IMR-90 (cell line): ENCODE measurements at regions not wholly inside any gene's neighbourhood (a gene's known extent, or its start where the extent isn't known, plus 50 kb on each side); places are given as distances from the start of the nearest gene placed in this dataset.

Source experiments
- BHLHE40 ChIP-seq: fragments of 150-350 bp; IDR thresholded peaks from 2 replicates; pipeline ENCODE4 v1.6.1; 2016; ENCODE audit warnings: mild to moderate bottlenecking, low read depth, low read length
- CEBPB ChIP-seq: IDR thresholded peaks from 2 replicates; pipeline ENCODE4 v1.6.1; 2012; ENCODE audit warnings: low read depth, low read length, improper control_type of control experiment
- CHD1 ChIP-seq: IDR thresholded peaks from 2 replicates; pipeline ENCODE4 v1.6.1; 2012; ENCODE audit warnings: low read depth, low read length, improper control_type of control experiment
- CTCF ChIP-seq: conservative IDR thresholded peaks from 2 replicates; pipeline ENCODE4 v1.5.1; 2012; ENCODE audit warnings: mild to moderate bottlenecking, low read depth, low read length, improper control_type of control experiment
- ELK1 ChIP-seq: fragments of 150-350 bp; IDR thresholded peaks from 2 replicates; pipeline ENCODE4 v1.6.1; 2016; ENCODE audit warnings: low read depth, mild to moderate bottlenecking, low read length, moderate library complexity, borderline replicate concordance
- MAFK ChIP-seq: IDR thresholded peaks from 2 replicates; pipeline ENCODE4 v1.6.1; 2012; ENCODE audit warnings: low read depth, low read length, improper control_type of control experiment
- MAZ ChIP-seq: IDR thresholded peaks from 2 replicates; pipeline ENCODE4 v1.6.1; 2012; ENCODE audit warnings: low read depth, mild to moderate bottlenecking, low read length, improper control_type of control experiment, moderate library complexity, borderline replicate concordance
- MXI1 ChIP-seq: IDR thresholded peaks from 2 replicates; pipeline ENCODE4 v1.6.1; 2012; ENCODE audit warnings: low read depth, mild to moderate bottlenecking, low read length, moderate library complexity, borderline replicate concordance
- NFE2L2 ChIP-seq: fragments of 150-350 bp; IDR thresholded peaks from 2 replicates; pipeline ENCODE4 v1.6.1; 2016; ENCODE audit warnings: low read depth, mild to moderate bottlenecking, low read length
- POLR2A ChIP-seq: IDR thresholded peaks from 2 replicates; pipeline ENCODE4 v1.6.1; 2012; ENCODE audit warnings: mild to moderate bottlenecking, low read depth, low read length
- RAD21 ChIP-seq: IDR thresholded peaks from 2 replicates; pipeline ENCODE4 v1.6.1; 2012; ENCODE audit warnings: low read length, improper control_type of control experiment
- RCOR1 ChIP-seq: IDR thresholded peaks from 2 replicates; pipeline ENCODE4 v1.6.1; 2012; ENCODE audit warnings: mild to moderate bottlenecking, low read length, improper control_type of control experiment; ENCODE audit not compliant: insufficient replicate concordance
- SMC3 ChIP-seq: fragments of 150-350 bp; IDR thresholded peaks from 2 replicates; pipeline ENCODE4 v1.6.1; 2016; ENCODE audit warnings: low read depth, mild to moderate bottlenecking, antibody characterized with exemption, low read length, moderate library complexity
- USF2 ChIP-seq: fragments of 150-350 bp; IDR thresholded peaks from 2 replicates; pipeline ENCODE4 v1.6.1; 2017; ENCODE audit warnings: mild to moderate bottlenecking, antibody characterized with exemption, low read length, low read depth

- TF ChIP-seq POLR2A, result no peak
- no peak for TF ChIP-seq CTCF
- TF ChIP-seq BHLHE40, result no peak
- TF ChIP-seq MAFK, result no peak
- no peak for TF ChIP-seq RCOR1
- TF ChIP-seq ELK1, result no peak
- TF ChIP-seq CHD1, result no peak
- no peak for TF ChIP-seq USF2
- TF ChIP-seq CEBPB, result no peak
- no peak for TF ChIP-seq RAD21
- no peak for TF ChIP-seq SMC3
- TF ChIP-seq MXI1, result no peak
- no peak for TF ChIP-seq NFE2L2
- TF ChIP-seq MAZ, result no peak
Observed at GRCh38 chr9:89789922-89790510, 185.2 kb downstream of the GADD45G start.
